Germinal center (tissue), 1 donor: ENCODE measurements at regions not wholly inside any gene's neighbourhood (a gene's known extent, or its start where the extent isn't known, plus 50 kb on each side); places are given as distances from the start of the nearest gene placed in this dataset.

ENCODE experiments used
- DNase-seq: peaks from one replicate; pipeline ENCODE4 v3.0.0; 2012; ENCODE audit warnings: mixed read lengths, low spot score

DNA sequence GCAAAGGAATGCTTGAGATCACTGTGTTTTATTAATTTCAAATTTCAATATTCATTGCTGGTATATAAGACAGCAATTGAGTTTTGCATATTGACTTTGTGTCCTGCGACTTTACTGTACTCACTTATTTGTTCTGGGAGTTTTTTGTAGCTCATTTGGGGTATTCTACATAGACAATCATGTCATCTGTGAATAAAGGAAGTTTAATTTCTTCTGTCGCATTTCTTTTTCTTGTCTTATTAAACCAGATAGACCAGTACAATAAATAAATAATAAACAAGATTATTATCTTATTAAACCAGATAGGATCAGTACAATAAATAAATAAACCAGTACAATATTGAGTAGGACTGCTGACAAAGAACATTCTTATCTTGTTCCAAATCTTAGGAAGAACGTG lies 448.2 kb downstream of the RPS24 start:
- no peak for DNase-seq

DNA sequence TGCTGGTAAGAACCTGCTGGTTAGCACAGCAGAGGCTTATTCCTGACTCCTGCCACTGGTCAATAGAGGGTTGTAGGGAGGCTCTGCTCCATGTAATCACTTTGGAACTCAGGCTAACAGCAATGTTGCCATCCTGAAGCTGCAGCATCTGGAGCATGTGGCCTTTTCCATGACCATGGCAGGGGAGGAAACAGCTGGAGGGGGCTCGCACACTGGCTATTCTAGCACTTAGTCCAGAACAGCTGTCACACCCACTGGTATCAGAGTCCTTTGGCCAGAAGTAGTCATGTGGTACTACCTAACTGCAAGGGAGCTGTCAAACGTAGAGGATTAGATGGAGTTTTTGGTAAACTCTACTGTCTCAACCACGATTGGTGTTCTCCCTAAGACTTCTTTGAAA lies 450.0 kb downstream of the RPS24 start:
- DNase-seq = no peak

GRCh38 chr10:78489034-78489433 lies 455.4 kb downstream of the RPS24 start:
- DNase-seq = no peak

- DNase-seq = no peak
Measured at GRCh38 chr10:78491812-78492211, 458.1 kb downstream of the RPS24 start.

GRCh38 chr10:78492424-78492823 lies 458.8 kb downstream of the RPS24 start:
- DNase-seq = no peak

- no peak for DNase-seq
Measured at GRCh38 chr10:78494179-78494578, 460.5 kb downstream of the RPS24 start.

DNA sequence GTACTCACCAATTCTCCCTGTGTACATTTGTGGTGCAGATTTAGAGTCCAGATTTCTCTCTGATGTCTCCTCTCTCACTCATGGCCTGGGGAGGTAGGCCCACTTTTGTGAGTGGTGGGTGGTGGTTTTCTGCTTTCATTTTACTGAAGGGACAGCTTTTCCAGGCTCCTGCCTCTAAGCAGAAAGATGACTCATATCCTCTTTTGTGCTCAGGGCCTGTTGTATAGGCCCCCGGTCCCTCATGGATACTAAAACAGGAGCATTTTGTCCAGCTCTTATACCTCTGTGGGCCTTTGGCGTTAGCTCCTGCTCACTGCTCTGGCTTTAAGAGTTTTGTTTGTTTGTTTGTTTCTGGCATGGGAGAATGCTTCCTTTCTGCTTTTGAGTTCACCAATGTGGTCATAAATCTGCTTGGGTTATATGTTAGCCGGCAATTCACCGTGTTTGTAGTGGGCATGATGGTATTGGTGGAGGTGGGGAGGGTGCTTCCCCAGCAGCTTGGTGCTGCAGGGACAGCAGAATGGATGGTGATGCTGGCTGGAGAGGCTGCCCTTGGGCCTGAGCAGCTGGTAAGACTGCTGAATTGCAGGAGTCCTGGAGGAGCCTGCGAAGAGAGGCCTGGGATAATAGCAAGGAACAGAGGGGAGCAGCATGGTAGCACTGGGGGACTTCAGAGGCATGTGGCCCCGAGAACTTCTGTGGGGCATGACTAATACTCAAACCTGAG lies 468.7 kb downstream of the RPS24 start:
- DNase-seq = no peak

DNA sequence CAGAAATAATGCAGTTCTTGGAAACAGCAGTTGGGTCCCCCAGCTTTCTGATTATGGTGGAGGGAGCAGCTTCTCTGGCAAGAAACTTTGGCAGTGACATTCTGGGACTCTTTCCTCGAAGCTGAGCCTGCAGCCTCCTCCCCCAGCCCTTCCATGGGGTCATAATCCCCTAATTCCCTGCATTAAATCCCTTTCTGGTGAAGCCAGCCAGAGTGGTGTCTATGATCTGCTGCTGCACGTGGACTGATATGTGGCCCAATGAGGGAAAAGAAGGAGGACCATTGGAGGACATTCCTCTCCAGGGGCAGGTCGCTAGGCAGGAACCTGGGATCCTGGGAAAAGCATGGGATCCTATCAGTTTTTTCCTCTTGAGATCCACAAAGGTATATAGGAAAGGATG lies 470.5 kb downstream of the RPS24 start:
- DNase-seq = no peak

DNA sequence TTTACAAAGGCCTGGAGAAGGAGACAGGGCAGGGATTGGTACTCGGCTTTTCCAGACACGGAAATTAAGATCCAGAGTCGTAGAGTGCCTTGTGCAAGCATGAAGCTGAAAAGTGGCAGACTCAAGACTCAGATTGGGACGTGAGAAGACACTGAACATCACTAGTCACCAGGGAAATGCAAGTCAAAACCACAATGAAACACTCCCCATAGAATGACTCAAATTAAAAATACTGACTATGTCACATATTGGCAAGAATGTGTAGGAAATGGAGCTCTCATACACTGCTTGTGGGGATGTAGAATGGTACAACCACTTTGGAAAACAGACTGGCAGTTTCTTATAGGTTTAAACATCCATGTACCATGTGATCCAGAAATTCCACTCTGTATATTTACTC lies 472.0 kb downstream of the RPS24 start:
- DNase-seq = no peak

DNA sequence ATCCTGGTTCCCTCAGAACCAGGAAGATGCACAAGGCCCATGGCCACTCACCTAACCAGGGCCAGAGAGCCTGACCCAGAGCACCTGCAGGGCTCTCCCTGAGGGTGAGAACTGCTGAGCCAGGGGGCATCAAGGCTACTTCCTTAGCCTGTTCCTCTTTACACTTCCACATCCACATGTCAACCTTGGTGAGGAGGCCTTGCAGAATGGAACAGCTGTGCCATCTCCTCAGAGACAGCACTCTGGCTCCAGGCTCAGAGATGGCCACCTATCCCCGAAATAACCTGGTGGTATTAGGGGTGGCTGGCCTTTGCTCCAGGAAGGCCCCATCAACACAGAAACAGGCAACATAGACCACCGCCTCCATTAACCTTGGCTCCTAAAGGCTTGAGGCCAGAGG lies 473.0 kb downstream of the RPS24 start:
- no peak for DNase-seq

DNA sequence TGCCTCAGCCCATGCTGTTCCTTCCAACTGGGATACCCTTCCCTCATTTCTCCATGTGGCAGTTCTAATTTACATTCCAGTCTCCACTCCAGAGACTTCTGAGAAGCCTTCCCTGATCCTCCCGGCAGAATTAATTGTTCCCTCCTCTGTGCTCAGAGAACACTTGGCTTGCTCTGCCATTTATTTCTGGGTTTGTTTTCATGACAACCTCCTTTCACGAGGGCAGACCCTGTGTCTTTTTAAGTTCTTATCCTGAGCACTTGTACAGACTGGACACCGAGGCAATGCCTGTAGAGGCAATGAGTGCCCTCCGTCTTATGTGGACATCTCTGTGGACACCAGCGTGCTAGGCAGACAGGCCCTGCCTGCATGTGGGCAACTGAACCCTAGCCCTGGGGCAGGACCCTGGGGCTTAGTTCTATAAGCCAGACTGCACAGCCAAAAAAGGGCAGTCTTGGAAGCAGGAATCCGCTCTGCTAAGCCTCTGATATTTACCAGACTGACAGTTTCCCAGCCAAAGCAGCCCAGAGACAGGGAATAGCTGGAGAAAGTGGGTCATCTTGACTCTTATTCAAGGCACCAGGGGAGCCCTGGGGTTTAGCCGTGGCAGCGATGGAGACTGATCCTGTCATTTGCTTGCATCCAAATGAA lies 474.0 kb downstream of the RPS24 start:
- no peak for DNase-seq

GRCh38 chr10:78508955-78509748 lies 475.5 kb downstream of the RPS24 start:
- DNase-seq = no peak

- DNase-seq = no peak
Measured at GRCh38 chr10:78510566-78511323, 477.1 kb downstream of the RPS24 start.

DNA sequence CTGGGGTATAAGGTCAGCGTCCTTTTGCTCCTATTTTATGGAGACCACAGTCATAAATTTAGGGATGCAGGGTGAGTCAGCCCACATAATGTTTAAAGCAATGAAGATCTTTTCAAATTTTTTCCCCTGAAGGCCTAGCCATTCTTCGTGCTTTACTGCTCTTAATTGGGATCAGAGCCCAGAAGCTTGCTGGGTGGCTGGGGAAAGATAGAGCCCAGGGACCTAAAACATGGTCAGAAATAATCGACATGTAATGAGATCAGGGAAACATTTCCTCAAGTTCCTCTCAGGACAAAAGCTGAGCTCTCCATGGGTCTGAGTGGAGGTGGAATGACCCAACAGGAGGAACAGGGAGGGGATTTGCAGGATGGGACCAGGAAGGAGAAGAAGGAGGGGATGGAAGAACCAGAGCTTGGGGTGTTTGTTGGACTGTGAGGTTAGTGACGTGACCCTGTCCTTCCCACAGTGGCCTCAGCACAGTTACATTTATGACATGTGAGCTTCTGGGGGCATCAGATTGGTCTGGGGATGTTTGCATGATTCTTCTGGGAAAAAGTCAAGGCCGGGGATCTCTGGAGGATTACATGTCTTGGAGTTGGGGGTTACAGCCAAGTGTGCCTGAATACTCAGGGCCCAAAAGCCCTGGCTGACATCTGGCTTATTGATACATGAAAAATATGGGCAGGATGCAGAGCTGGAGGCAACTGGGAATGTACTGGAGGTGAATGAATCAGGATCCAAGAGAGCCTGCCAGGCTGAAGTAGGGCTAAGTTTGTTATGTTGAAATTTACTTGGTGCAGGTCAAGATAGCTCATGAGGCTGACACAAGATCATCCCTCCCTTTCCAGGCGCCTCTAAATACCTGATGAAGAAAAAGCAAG lies 477.9 kb downstream of the RPS24 start:
- no peak for DNase-seq

DNA sequence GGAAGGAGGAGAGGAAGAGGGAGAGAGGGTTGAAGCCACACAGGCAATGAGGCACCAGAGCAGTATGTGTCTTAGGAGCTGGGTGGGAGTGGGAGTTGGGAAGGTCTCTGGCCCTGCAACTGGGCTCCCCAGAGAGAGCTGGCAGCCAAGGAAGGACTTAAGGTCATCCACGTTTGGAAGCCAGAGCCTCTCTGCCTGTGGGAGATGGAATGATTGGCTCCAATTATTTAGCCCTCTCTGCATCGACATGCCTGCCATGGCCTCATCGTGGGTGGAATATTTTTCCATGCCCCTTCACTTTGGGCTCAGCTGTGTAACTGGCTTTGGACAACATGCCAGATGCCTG lies 478.5 kb downstream of the RPS24 start:
- DNase-seq = no peak

GRCh38 chr10:78513330-78513729 lies 479.7 kb downstream of the RPS24 start:
- DNase-seq = no peak

GRCh38 chr10:78513986-78514385 lies 480.3 kb downstream of the RPS24 start:
- DNase-seq = no peak

GRCh38 chr10:78514459-78514858 lies 480.8 kb downstream of the RPS24 start:
- no peak for DNase-seq

DNA sequence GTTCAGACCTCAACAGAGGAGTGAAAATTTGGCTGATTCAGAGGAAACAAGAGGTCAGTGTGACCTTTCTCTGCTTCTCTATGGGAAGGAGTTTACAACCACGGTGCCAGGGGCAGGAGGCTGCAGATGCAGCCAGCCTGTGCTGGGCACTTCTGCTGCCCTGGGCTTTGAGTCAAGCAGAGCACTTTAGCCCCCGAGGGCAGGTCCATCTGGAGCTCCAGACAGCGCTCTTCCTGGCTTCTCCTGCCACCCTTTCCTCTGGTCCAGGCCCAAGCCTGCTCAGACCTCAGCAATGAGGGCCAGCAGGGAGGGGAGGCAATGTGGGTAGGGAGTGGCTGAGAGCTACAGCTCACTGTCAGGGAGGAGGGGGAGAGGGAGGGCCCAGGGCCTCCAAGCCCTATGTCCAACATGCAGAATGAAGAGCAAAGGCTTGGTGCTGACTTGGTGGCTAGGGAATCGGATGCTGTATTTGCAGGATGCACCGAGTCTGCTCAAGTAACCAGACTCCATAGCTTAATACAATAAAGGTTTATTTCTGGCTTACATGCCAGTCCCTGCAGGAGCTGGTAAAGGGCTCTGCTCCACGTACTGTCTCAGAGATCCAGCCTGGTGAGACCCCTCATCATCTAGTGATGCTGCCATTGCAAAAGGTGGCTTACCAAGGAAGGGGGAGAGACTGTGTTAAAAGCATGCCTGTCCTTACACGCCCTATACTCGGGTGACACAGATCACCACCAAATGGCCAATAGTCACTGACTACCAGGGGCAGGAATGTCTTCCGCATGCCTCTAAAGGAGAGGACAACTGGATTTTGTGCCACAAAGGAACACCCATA lies 481.6 kb downstream of the RPS24 start:
- DNase-seq = no peak

DNA sequence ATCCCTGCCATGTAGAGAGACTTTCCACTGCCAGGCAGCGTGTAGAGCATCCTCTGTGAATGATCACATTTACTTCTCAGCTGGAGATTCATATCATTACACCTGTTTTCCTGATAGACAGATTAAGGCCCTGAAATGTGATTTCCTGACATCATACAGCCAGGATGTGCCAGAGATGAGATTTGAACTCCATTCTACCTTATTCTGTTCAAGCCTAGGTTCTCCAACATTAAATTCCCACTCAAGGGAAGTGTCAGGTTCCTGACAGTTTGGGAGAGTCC lies 482.1 kb downstream of the RPS24 start:
- DNase-seq = no peak

GRCh38 chr10:78516236-78516635 lies 482.6 kb downstream of the RPS24 start:
- DNase-seq = no peak
